ENCODE measurements at regions not wholly inside any gene's neighbourhood (a gene's known extent, or its start where the extent isn't known, plus 50 kb on each side); places are given as distances from the start of the nearest gene placed in this dataset.
"Not testable (repeated sequence)": the region's sequence is repeated elsewhere in the genome, so short reads cannot be mapped to it uniquely, and the experiment has no call there.

DNA sequence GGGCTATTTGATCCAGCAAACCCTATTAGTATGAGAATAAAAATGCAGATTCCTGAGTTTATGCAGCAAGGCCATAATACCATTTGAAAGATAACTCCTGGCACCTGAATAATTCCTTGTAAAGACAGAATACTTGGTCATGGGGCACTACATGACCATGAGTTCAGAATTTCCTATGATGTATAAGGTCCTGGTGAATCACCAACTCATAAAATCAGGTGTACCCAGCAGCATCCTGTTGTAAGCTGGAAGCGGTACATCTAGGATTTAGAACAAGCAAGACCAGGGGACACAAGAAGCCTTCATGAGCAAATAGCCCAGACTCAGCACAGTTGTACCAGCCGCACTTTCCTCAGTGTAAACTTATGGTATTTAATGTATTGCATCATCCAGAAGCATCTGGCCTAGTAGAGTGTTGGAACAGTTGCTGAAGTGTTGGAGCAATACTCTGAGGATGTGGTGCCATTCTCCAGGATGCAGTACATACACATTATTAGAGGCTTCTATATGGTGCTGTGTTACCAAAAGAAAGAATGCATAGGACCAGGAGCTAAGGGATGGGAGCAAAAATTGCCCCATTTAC is 233.4 kb downstream of the SQOR start:
- no peaks in the 10 kb centered on the region for H3K27me3 ChIP-seq
- no peaks in the 10 kb centered on the region for H3K36me3 ChIP-seq (replicated peaks in 1 of 2; ENCODE audit: insufficient read depth in 1 of 2, low read depth in 2 of 2)
- no peaks in the 10 kb centered on the region for H3K4me1 ChIP-seq
- H3K27ac ChIP-seq, result no peak overlapping the region
- no peak for DNase-seq
- no peak overlapping the region for H3K4me3 ChIP-seq
- 98 to 100% methylated on average over 2 of the region's 2 CpGs for WGBS, 2 donors
- ATAC-seq, result no peak
- intact Hi-C loops (cut with DNase I), result no loop called here
- no peak for TF ChIP-seq POLR2A (IDR thresholded peaks at IDR 0.05)
- TF ChIP-seq, protein P1, sequence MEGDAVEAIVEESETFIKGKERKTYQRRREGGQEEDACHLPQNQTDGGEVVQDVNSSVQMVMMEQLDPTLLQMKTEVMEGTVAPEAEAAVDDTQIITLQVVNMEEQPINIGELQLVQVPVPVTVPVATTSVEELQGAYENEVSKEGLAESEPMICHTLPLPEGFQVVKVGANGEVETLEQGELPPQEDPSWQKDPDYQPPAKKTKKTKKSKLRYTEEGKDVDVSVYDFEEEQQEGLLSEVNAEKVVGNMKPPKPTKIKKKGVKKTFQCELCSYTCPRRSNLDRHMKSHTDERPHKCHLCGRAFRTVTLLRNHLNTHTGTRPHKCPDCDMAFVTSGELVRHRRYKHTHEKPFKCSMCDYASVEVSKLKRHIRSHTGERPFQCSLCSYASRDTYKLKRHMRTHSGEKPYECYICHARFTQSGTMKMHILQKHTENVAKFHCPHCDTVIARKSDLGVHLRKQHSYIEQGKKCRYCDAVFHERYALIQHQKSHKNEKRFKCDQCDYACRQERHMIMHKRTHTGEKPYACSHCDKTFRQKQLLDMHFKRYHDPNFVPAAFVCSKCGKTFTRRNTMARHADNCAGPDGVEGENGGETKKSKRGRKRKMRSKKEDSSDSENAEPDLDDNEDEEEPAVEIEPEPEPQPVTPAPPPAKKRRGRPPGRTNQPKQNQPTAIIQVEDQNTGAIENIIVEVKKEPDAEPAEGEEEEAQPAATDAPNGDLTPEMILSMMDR (IDR thresholded peaks at IDR 0.05), result no peak
- H3K9me3 ChIP-seq, result no peaks in the 10 kb centered on the region

DNA sequence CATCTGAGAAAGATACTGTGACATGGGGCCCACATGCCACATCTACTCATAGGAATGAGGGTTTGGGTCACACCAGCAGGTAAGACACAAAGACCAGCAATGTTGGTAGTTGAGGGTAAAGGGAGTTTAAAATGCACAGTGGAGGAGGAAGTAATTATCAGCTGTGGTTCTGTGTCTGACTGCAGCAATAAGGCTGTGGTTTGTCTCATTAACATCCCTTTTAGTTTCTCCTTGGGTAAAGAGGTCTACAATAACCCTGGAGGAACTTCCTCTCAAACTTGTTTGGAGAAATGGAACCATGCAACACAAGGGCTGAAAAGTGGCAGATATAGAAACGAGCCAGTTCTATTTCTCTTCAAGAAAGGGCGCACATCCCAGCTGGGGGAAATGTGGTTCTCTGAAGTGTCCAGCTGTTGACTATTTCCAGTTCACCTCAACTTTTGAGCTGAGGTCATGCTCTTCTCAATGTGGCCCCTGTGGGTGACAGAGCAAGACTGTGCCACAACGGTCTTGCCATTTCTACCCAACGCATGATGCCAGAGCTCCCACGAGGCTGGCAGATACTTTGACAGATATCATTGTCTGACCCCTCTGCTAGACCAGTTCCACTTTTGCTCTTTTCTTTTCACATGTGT is 234.3 kb downstream of the SQOR start:
- no peaks in the 10 kb centered on the region for H3K4me1 ChIP-seq
- no peak overlapping the region for H3K27ac ChIP-seq
- H3K36me3 ChIP-seq (replicated peaks in 1 of 2; ENCODE audit: insufficient read depth in 1 of 2, low read depth in 2 of 2), result no peaks in the 10 kb centered on the region
- no peaks in the 10 kb centered on the region for H3K9me3 ChIP-seq
- DNase-seq (no peak), ATAC-seq (no peak)
- WGBS, 2 donors, result 81 to 87% methylated on average over 5 of the region's 5 CpGs
- no peak overlapping the region for H3K4me3 ChIP-seq
- intact Hi-C loops (cut with DNase I), result no loop called here
- no peaks in the 10 kb centered on the region for H3K27me3 ChIP-seq
- TF ChIP-seq POLR2A (IDR thresholded peaks at IDR 0.05), result no peak
- TF ChIP-seq, protein P1 (IDR thresholded peaks at IDR 0.05), result no peak

DNA sequence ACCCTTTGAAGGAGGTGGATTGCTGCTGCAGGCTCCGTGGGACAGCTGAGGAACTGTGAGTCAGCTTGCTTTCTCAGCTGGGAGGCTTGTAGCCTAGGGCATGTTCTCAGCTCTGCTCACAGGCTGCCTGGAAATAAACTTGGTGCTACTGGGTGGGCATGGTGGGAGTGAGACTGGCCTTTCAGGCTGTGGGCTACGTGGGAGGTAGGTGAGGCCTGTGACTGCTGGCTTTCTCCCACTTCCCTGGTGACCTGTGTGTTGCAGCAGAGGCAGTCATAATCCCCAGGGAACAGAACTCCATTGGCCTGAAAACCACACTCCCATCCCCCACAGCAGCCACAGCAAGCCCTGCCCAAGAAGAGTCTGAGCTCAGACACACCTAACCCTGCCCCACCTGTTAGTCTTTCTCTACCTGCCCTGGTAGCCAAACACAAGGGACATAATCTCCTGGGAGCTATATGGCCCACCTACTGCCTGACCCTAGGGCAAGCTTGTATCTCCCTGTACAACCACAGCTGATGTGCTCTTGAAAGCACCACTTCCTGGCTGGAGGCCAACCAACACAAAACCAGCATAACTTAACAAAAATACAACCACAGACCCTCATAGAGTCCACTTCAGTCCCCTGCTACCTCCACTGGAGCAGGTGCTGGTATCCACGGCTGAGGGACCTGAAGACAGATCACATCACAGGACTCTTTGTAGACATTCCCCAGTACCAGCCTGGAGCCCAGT is 236.5 kb downstream of the SQOR start:
- H3K27me3 ChIP-seq, result no peaks in the 10 kb centered on the region
- WGBS, 2 donors, result 80 to 81% methylated on average over 1 to 3 of the region's 3 CpGs
- no peak for TF ChIP-seq POLR2A (IDR thresholded peaks at IDR 0.05)
- TF ChIP-seq, protein P1 (IDR thresholded peaks at IDR 0.05), result no peak
- no peaks in the 10 kb centered on the region for H3K9me3 ChIP-seq
- H3K4me1 ChIP-seq, result no peaks in the 10 kb centered on the region
- intact Hi-C loops (cut with DNase I), result no loop called here
- H3K4me3 ChIP-seq, result no peak overlapping the region
- no peak overlapping the region for H3K27ac ChIP-seq
- ATAC-seq (no peak), DNase-seq (no peak)
- H3K36me3 ChIP-seq (replicated peaks in 1 of 2; ENCODE audit: insufficient read depth in 1 of 2, low read depth in 2 of 2), result no peaks in the 10 kb centered on the region

DNA sequence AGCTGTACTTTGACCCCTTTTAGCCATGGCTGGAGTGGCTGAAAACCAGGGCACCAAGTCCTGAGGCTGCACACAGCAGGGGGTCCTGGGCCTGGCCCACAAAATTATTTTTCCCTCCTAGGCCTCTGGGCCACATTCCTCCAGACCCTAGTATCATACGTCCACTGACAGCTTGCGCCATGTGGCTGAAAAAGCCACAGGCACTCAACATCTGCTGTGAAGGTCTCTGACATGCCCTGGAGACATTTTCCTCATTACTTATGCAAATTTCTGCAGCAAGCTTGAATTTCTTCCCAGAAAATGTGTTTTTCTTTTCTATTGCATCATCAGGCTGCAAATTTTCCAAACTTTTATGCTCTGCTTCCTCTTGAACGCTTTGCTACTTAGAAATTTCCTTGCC is 239.0 kb downstream of the SQOR start:
- ATAC-seq (no peak), DNase-seq (no peak)
- no peak overlapping the region for H3K27ac ChIP-seq
- H3K27me3 ChIP-seq, result no peaks in the 10 kb centered on the region
- intact Hi-C loops (cut with DNase I), result no loop called here
- no peak overlapping the region for H3K4me3 ChIP-seq
- TF ChIP-seq, protein P1 (IDR thresholded peaks at IDR 0.05), result no peak
- no peak for TF ChIP-seq POLR2A (IDR thresholded peaks at IDR 0.05)
- H3K4me1 ChIP-seq, result no peaks in the 10 kb centered on the region
- WGBS, 2 donors, result 85 to 90% methylated on average over 3 of the region's 3 CpGs
- H3K36me3 ChIP-seq (replicated peaks in 1 of 2; ENCODE audit: insufficient read depth in 1 of 2, low read depth in 2 of 2), result no peaks in the 10 kb centered on the region
- no peaks in the 10 kb centered on the region for H3K9me3 ChIP-seq

DNA sequence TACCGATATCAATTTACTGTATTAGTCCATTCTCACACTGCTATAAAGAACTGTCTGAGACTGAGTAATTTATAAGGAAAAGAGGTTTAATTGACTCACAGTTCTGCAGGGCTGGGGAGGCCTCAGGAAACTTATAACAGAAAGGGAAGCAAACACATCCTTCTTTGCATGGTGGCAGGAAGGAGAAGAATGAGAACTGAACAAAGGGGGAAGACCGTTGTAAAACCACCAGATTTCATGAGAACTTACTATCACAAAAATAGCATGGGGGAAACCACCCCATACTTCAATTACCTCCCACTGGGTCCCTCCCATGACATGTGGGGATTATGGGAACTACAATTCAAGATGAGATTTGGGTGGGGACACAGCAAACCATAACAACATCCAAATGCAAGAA is 239.7 kb downstream of the SQOR start:
- ATAC-seq; intact Hi-C loops (cut with DNase I): not testable (repeated sequence)
- WGBS, 2 donors, result 86 to 95% methylated on average over 2 of the region's 2 CpGs

More for the DNA sequence above, 239.7 kb downstream of the SQOR start:
- not testable (repeated sequence) for H3K27me3 ChIP-seq; H3K36me3 ChIP-seq (replicated peaks in 1 of 2; ENCODE audit: insufficient read depth in 1 of 2, low read depth in 2 of 2); DNase-seq; H3K4me1 ChIP-seq; H3K4me3 ChIP-seq; H3K9me3 ChIP-seq; H3K27ac ChIP-seq

All from body of pancreas (tissue), 4 donors.